ENCODE measurements at regions not wholly inside any gene's neighbourhood (a gene's known extent, or its start where the extent isn't known, plus 50 kb on each side); places are given as distances from the start of the nearest gene placed in this dataset.

- no peak for TF ChIP-seq CTCF (IDR thresholded peaks at IDR 0.05)
- no peak for TF ChIP-seq POLR2A (IDR thresholded peaks at IDR 0.05)
These were observed 101.6 kb downstream of the DLL1 start for GRCh38 chr6:170189236-170189635.
